K562 (cell line): ENCODE measurements at regions not wholly inside any gene's neighbourhood (a gene's known extent, or its start where the extent isn't known, plus 50 kb on each side); places are given as distances from the start of the nearest gene placed in this dataset.
A peak's percentile ranks its signal among the peaks of the same experiment; 100 is the strongest.

ENCODE experiments used
- ATAC-seq: fragments of 200-7000 bp; cut with Tn5 transposase; 3 replicates; pipeline ENCODE4 v1.9.1; 2020; ENCODE audit warnings: moderate library complexity
- BruUV-seq: library from RNA; stranded (reverse); fragments of 400-500 nt; replicated peaks from 2 replicates; lab custom pipeline; 2021; lab: Mats Ljungman, UMichigan
- CTCF ChIA-PET: fragments of 300-600 bp; formaldehyde crosslinking; extraction: SDS; loops from one replicate; lab custom pipeline; 2021; ENCODE audit warnings: low intra/inter-chr PET ratio; lab: Yijun Ruan, JAX
- POLR2A ChIA-PET: fragments of 300-600, 350-650 bp; sonication (Branson Sonifier 250); formaldehyde crosslinking; extraction: SDS; loops from one replicate; lab custom pipeline; 2021; ENCODE audit warnings: antibody characterized with exemption, inconsistent platforms; lab: Yijun Ruan, JAX
- DNase-seq, 4 experiments: peaks; one replicate each; pipeline versions ENCODE4 v3.0.0 to v3.0.0-alpha.2; 2011 to 2018; ENCODE audit warnings: low spot score in 3 of 4, mixed read lengths in 3 of 4; ENCODE audit errors: extremely low read depth in 1 of 4
- FAIRE-seq: peaks from 2 replicates; lab custom pipeline; 2011; peaks lifted over from hg19 to GRCh38; lab: Jason Lieb, UNC
- H2AFZ ChIP-seq: 2 replicates; pipeline ENCODE4 v1.6.0; 2011; ENCODE audit warnings: low read depth, low read length, control low read depth, inconsistent platforms
- H3K27ac ChIP-seq: fragments of 200-600 bp; 3 replicates; pipeline ENCODE4 v1.8.0; 2011; ENCODE audit warnings: low read depth, mild to moderate bottlenecking, control low read depth, inconsistent platforms, low read length, moderate library complexity, mixed read lengths; ENCODE audit errors: extremely low read depth
- H3K27me3 ChIP-seq, 2 experiments: fragments of 300-600 bp in 1 of 2; 2 replicates in 1 of 2; 3 replicates in 1 of 2; pipeline versions ENCODE4 v1.6.0 to v1.8.0; 2011; ENCODE audit warnings: inconsistent platforms in 2 of 2, low read length in 2 of 2, mild to moderate bottlenecking in 1 of 2, mixed read lengths in 1 of 2, moderate library complexity in 1 of 2; ENCODE audit not compliant: control insufficient read depth in 2 of 2, insufficient read depth in 2 of 2
- H3K36me3 ChIP-seq: fragments of 300-600 bp; 3 replicates; pipeline ENCODE4 v1.8.0; 2011; ENCODE audit warnings: mild to moderate bottlenecking, low read length, inconsistent platforms; ENCODE audit not compliant: control insufficient read depth, insufficient read depth
- H3K4me1 ChIP-seq, 2 experiments: fragments of 200-600 bp in 1 of 2; replicated peaks in 1 of 2; 2 replicates in 1 of 2; 3 replicates in 1 of 2; pipeline versions ENCODE4 v1.5.1 to v1.8.0; 2011; ENCODE audit warnings: inconsistent platforms in 2 of 2, low read length in 2 of 2, mild to moderate bottlenecking in 1 of 2, mixed read lengths in 1 of 2, moderate library complexity in 1 of 2; ENCODE audit not compliant: control insufficient read depth in 2 of 2, insufficient read depth in 2 of 2
- H3K4me2 ChIP-seq: 2 replicates; pipeline ENCODE4 v1.6.1; 2011; ENCODE audit warnings: low read length, control low read depth, inconsistent platforms, mixed read lengths; ENCODE audit not compliant: insufficient read depth
- H3K4me3 ChIP-seq: fragments of 200-600 bp; sonication (generic), shearing (Covaris generic); 2 replicates; pipeline ENCODE4 v1.5.1; 2016; ENCODE audit warnings: control low read depth, inconsistent platforms
- H3K79me2 ChIP-seq: fragments of 200-600 bp; 3 replicates; pipeline ENCODE4 v1.8.0; 2011; ENCODE audit warnings: low read length, inconsistent platforms; ENCODE audit not compliant: control insufficient read depth, insufficient read depth
- H3K9ac ChIP-seq, 2 experiments: 2 replicates each; pipeline versions ENCODE4 v1.6.0 to v1.6.1; 2011; ENCODE audit warnings: low read depth in 2 of 2, low read length in 2 of 2, control low read depth in 1 of 2, inconsistent platforms in 1 of 2, mild to moderate bottlenecking in 1 of 2, mixed read lengths in 1 of 2; ENCODE audit not compliant: insufficient read depth in 1 of 2
- H3K9me1 ChIP-seq: one replicate; pipeline ENCODE4 v1.6.0; 2011; ENCODE audit warnings: inconsistent platforms, mild to moderate bottlenecking, low read length, moderate library complexity; ENCODE audit not compliant: control insufficient read depth, insufficient read depth
- H3K9me3 ChIP-seq: replicated peaks from 2 replicates; pipeline ENCODE4 v1.5.1; 2011; ENCODE audit warnings: low read depth, low read length, inconsistent platforms; ENCODE audit not compliant: control insufficient read depth, insufficient read depth
- H4K20me1 ChIP-seq: replicated peaks from 2 replicates; pipeline ENCODE4 v1.6.1; 2011; ENCODE audit warnings: low read length, inconsistent platforms, mixed read lengths; ENCODE audit not compliant: control insufficient read depth, insufficient read depth
- BACH1 ChIP-seq: fragments of 200-800 bp; sonication (Bioruptor generic); IDR thresholded peaks from 2 replicates; pipeline ENCODE4 v1.6.1; 2016; ENCODE audit warnings: missing genetic modification characterization, missing compliant biosample characterization
- CCAR2 ChIP-seq: fragments of 200-400 bp; formaldehyde crosslinking; IDR thresholded peaks from 2 replicates; pipeline ENCODE4 v1.6.1; 2017; ENCODE audit warnings: mild to moderate bottlenecking, low read depth, low read length
- CSDE1 ChIP-seq, 2 experiments: fragments of 450-650 bp; IDR thresholded peaks; 2 replicates each; pipeline ENCODE4 v1.6.1; 2016; ENCODE audit warnings: mild to moderate bottlenecking in 1 of 2
- ELF4 ChIP-seq: fragments of 450-650 bp; formaldehyde crosslinking; IDR thresholded peaks from 2 replicates; pipeline ENCODE4 v1.4.0; 2022; ENCODE audit warnings: missing genetic modification characterization
- POLR2AphosphoS2 ChIP-seq: IDR thresholded peaks from 2 replicates; pipeline ENCODE4 v1.6.1; 2012; ENCODE audit warnings: low read length, improper control_type of control experiment
- ZBTB7A ChIP-seq: IDR thresholded peaks from 2 replicates; pipeline ENCODE4 v1.6.1; 2011; ENCODE audit warnings: low read depth, mild to moderate bottlenecking, low read length, moderate library complexity, borderline replicate concordance; ENCODE audit not compliant: control insufficient read depth
- ZFP30 ChIP-seq: fragments of 250-450 bp; sonication (Bioruptor Pico); IDR thresholded peaks from 2 replicates; pipeline ENCODE4 v1.8.0; 2022; ENCODE audit warnings: moderate library complexity, mild to moderate bottlenecking, inconsistent platforms, borderline replicate concordance
- ZFP36 ChIP-seq: fragments of 150-350 bp; IDR thresholded peaks from 2 replicates; pipeline ENCODE4 v1.6.1; 2018; ENCODE audit warnings: low read length, low read depth; ENCODE audit not compliant: partially characterized antibody
- ZNF551 ChIP-seq: fragments of 250-450 bp; sonication (Bioruptor Pico); IDR thresholded peaks from 2 replicates; pipeline ENCODE4 v1.5.0; 2021; ENCODE audit warnings: mild to moderate bottlenecking, moderate library complexity
- WGBS: fragments of 100-300 bp; shearing (Covaris generic); methylation state at CpG from one replicate; pipeline ENCODE4 v1.1.6; 2016; ENCODE audit warnings: low coverage, mixed read lengths; ENCODE audit not compliant: insufficient coverage; ENCODE audit errors: missing lambda C conversion rate; 5-methylcytosine and 5-hydroxymethylcytosine counted together
- in situ Hi-C: fragments of 300-500 bp; cut with MboI; formaldehyde crosslinking; loops from 4 replicates; pipeline ENCODE4 v1.15.0; 2018; ENCODE audit warnings: inconsistent platforms, mixed read lengths
- intact Hi-C: fragments of 100-400 bp; cut with micrococcal nuclease; formaldehyde crosslinking; loops from 2 replicates; pipeline ENCODE4 v1.14.2; 2022
- TF ChIP-seq, protein P1 (sequence below), 2 experiments: fragments of 450-650 bp in 1 of 2; IDR thresholded peaks; 2 replicates each; pipeline ENCODE4 v1.6.1; 2011 to 2017; ENCODE audit warnings: low read depth in 2 of 2, antibody characterized with exemption in 1 of 2, borderline replicate concordance in 1 of 2, low read length in 1 of 2, mild to moderate bottlenecking in 1 of 2, mixed read lengths in 1 of 2; ENCODE audit not compliant: control insufficient read depth in 1 of 2
- TF ChIP-seq, protein P2 (sequence below), 3 experiments: IDR thresholded peaks in 2 of 3; conservative IDR thresholded peaks in 1 of 3; 2 replicates each; pipeline ENCODE4 v1.5.1; 2011 to 2012; ENCODE audit warnings: low read length in 3 of 3, mild to moderate bottlenecking in 3 of 3, control low read depth in 2 of 3, improper control_type of control experiment in 1 of 3, inconsistent platforms in 1 of 3, low read depth in 1 of 3, mixed read lengths in 1 of 3, moderate library complexity in 1 of 3; ENCODE audit not compliant: insufficient read depth in 2 of 3
- TF ChIP-seq, protein P3 (sequence below): sonication (generic); formaldehyde crosslinking; IDR thresholded peaks from 2 replicates; pipeline ENCODE4 v1.9.0; 2022; ENCODE audit warnings: mild to moderate bottlenecking, missing genetic modification reagents

DNA sequence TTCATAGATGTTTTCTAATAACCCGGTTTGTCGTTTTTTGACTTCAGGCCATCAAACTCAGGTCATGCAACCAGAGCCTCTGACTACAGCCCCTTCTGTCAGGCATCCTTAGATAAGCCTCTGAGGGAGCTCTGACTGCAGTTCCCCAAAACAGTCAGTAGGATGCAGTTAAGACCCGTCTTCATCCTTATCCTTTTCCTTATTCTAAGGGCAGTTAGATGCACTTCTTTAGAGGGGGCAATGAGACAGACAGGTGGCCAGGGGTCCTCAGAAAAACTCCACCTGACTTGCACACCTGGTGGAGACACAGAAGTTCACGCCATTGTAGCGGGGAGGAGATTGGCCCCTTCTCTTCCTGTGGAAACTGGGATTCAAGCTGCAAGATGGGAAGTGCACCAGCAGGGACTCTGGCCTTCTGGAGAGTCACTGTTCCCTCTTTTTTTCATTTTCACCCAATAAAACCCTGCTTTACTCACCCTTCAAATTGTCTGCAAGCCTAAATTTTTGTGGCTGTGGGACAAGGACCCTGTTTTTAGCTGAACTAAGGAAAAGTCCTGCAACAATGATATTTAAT lies 104.8 kb upstream of the TFPI start:
- Histone ChIP-seq H3K27ac (no peak overlapping the region), H4K20me1 (no peaks in the 10 kb centered on the region), H3K79me2 (no peaks in the 10 kb centered on the region), H3K4me1 (no peaks in the 10 kb centered on the region), H2AFZ (no peak overlapping the region), H3K4me3 (no peak overlapping the region), H3K9ac (no peak overlapping the region), H3K9me1 (no peaks in the 10 kb centered on the region), H3K27me3 (no peaks in the 10 kb centered on the region), H3K9me3 (no peaks in the 10 kb centered on the region), H3K36me3 (no peaks in the 10 kb centered on the region), H3K4me2 (no peak overlapping the region)
- intact Hi-C loops (no loop called here), in situ Hi-C loops (no loop called here)
- 8% methylated on average over 5 of the region's 5 CpGs for WGBS
- DNase-seq (peak in 2 of 4 experiments; percentile 34 to 41), FAIRE-seq (peak; percentile 81), ATAC-seq (peak; percentile 94)
- no TSS peak for BruUV-seq
- POLR2A ChIA-PET, result no interaction called here
- CTCF ChIA-PET, result interaction anchor here (0.7 kb wide), 1 partner anchor 78 kb away, joined by 3 read pairs; no protein-coding TSS in a partner anchor
- TF ChIP-seq, protein P1, sequence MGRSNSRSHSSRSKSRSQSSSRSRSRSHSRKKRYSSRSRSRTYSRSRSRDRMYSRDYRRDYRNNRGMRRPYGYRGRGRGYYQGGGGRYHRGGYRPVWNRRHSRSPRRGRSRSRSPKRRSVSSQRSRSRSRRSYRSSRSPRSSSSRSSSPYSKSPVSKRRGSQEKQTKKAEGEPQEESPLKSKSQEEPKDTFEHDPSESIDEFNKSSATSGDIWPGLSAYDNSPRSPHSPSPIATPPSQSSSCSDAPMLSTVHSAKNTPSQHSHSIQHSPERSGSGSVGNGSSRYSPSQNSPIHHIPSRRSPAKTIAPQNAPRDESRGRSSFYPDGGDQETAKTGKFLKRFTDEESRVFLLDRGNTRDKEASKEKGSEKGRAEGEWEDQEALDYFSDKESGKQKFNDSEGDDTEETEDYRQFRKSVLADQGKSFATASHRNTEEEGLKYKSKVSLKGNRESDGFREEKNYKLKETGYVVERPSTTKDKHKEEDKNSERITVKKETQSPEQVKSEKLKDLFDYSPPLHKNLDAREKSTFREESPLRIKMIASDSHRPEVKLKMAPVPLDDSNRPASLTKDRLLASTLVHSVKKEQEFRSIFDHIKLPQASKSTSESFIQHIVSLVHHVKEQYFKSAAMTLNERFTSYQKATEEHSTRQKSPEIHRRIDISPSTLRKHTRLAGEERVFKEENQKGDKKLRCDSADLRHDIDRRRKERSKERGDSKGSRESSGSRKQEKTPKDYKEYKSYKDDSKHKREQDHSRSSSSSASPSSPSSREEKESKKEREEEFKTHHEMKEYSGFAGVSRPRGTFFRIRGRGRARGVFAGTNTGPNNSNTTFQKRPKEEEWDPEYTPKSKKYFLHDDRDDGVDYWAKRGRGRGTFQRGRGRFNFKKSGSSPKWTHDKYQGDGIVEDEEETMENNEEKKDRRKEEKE (IDR thresholded peaks at IDR 0.05; ENCODE audit: borderline replicate concordance in 1 of 2, control insufficient read depth in 1 of 2, low read depth in 2 of 2, low read length in 1 of 2), result no peak
- TF ChIP-seq ZFP36 (no peak), CSDE1 (IDR thresholded peaks at IDR 0.05) (no peak), ZBTB7A (no peak), POLR2AphosphoS2 (no peak), ZFP30 (CRISPR knock-in tag) (no peak), ZNF551 (no peak), CCAR2 (no peak), BACH1 (tag) (no peak), ELF4 (CRISPR knock-in tag) (no peak)
- TF ChIP-seq, protein P2, sequence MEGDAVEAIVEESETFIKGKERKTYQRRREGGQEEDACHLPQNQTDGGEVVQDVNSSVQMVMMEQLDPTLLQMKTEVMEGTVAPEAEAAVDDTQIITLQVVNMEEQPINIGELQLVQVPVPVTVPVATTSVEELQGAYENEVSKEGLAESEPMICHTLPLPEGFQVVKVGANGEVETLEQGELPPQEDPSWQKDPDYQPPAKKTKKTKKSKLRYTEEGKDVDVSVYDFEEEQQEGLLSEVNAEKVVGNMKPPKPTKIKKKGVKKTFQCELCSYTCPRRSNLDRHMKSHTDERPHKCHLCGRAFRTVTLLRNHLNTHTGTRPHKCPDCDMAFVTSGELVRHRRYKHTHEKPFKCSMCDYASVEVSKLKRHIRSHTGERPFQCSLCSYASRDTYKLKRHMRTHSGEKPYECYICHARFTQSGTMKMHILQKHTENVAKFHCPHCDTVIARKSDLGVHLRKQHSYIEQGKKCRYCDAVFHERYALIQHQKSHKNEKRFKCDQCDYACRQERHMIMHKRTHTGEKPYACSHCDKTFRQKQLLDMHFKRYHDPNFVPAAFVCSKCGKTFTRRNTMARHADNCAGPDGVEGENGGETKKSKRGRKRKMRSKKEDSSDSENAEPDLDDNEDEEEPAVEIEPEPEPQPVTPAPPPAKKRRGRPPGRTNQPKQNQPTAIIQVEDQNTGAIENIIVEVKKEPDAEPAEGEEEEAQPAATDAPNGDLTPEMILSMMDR (IDR thresholded peaks at IDR 0.05 in 2 of 3, conservative IDR thresholded peaks at IDR 0.05 in 1 of 3; ENCODE audit: insufficient read depth in 2 of 3, low read depth in 1 of 3, low read length in 3 of 3), result peak; percentile 42 to 57 (median 48)
- TF ChIP-seq, protein P3, sequence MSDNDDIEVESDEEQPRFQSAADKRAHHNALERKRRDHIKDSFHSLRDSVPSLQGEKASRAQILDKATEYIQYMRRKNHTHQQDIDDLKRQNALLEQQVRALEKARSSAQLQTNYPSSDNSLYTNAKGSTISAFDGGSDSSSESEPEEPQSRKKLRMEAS (CRISPR knock-in tag), result no peak
